ENCODE measurements at regions not wholly inside any gene's neighbourhood (a gene's known extent, or its start where the extent isn't known, plus 50 kb on each side); places are given as distances from the start of the nearest gene placed in this dataset.
A peak's percentile ranks its signal among the peaks of the same experiment; 100 is the strongest.

DNA sequence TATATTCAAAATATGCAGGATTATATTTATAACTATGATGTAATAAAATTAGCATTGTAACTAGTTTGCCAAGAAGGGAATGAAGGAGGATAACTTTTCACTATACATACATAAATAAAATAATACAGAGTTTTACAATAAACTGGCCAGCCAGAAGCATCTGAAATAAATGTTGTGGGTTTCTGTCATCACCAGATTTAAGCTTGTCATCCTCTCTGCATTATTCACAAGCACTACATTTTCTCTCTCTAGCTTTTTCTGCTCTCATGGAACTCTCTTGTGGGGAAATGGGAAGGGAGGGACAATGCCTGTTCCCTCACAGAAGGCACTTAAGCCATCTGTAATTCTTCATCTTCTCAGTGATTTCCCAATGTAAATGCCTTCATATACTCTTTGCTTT is 626.8 kb downstream of the SEMA5A start:
- H3K4me1 ChIP-seq = no peaks in the 10 kb centered on the region
- H3K9me3 ChIP-seq = peaks cover 0 to 8% of the 10 kb centered on the region in 2 donors
- no peak overlapping the region for H3K27ac ChIP-seq
- H3K27me3 ChIP-seq = no peaks in the 10 kb centered on the region
- intact Hi-C loops (cut with DNase I) = no loop called here
- ATAC-seq = no peak
- TF ChIP-seq CTCF (IDR thresholded peaks at IDR 0.05) = no peak
- H3K4me3 ChIP-seq = no peak overlapping the region
- H3K36me3 ChIP-seq = no peaks in the 10 kb centered on the region
- peak in 2 of 4 donors; percentile 22 to 49 for DNase-seq

DNA sequence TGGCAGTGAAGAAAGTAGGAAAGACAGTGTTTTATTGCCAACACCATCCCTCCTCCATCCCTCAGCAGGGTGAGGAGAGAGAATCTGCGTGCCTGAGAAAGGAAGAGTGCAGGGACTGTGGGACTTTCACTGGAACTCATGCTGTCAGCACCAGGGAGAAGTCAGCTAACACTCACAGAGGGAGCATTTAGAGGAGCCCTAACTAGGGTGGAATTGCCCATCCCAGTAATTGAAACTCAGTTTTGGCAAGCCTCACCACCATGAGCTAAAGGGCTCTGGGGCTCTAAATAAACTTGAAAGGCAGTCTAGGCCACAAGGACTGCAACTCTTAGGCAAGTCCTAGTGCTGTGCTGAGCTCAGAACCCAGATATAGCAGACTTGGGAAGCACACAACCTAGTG is 622.3 kb downstream of the SEMA5A start:
- H3K36me3 ChIP-seq = no peaks in the 10 kb centered on the region
- H3K27me3 ChIP-seq = no peaks in the 10 kb centered on the region
- DNase-seq = peak in 2 of 4 donors; percentile 12 to 38
- no peaks in the 10 kb centered on the region for H3K4me1 ChIP-seq
- TF ChIP-seq CTCF (IDR thresholded peaks at IDR 0.05) = no peak
- no peak overlapping the region for H3K27ac ChIP-seq
- no peak overlapping the region for H3K4me3 ChIP-seq
- H3K9me3 ChIP-seq = peaks cover 0 to 8% of the 10 kb centered on the region in 2 donors
- no peak for ATAC-seq
- intact Hi-C loops (cut with DNase I) = no loop called here

GRCh38 chr5:8924054-8924793 is 621.7 kb downstream of the SEMA5A start:
- Histone ChIP-seq H3K4me3 (no peak overlapping the region), H3K4me1 (no peaks in the 10 kb centered on the region), H3K27ac (no peak overlapping the region), H3K9me3 (peaks cover 0 to 8% of the 10 kb centered on the region in 2 donors), H3K36me3 (no peaks in the 10 kb centered on the region), H3K27me3 (no peaks in the 10 kb centered on the region)
- ATAC-seq = no peak
- TF ChIP-seq CTCF (IDR thresholded peaks at IDR 0.05) = no peak
- DNase-seq = no peak
- intact Hi-C loops (cut with DNase I) = no loop called here

- no peaks in the 10 kb centered on the region for H3K36me3 ChIP-seq
- no peak overlapping the region for H3K4me3 ChIP-seq
- H3K9me3 ChIP-seq = peaks cover 0 to 1% of the 10 kb centered on the region in 2 donors
- DNase-seq = no peak
- H3K4me1 ChIP-seq = no peaks in the 10 kb centered on the region
- no peak for TF ChIP-seq CTCF (IDR thresholded peaks at IDR 0.05)
- intact Hi-C loops (cut with DNase I) = no loop called here
- no peaks in the 10 kb centered on the region for H3K27me3 ChIP-seq
- H3K27ac ChIP-seq = no peak overlapping the region
- ATAC-seq = no peak
These were observed 615.9 kb downstream of the SEMA5A start for GRCh38 chr5:8930021-8930420.

DNA sequence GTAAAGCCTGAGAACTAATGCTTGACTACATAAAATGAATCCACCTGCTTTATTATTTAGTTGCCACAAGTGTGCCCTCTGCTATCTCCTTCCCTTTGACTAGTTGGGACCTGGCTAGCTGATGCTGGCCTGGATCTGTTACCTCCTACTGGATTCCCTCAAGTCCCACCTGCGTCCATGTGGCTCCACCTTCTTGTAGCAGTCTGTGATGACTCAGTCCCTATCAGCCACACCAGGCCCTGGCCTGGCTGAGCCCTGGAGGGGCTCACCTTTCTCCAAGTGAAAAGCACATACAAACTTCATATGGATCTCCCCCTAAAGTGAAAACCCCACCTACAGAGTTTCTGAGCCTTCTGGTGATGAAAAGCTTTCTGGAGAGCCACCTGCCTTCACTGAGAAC is 611.4 kb downstream of the SEMA5A start:
- H3K9me3 ChIP-seq = peaks cover 0 to 9% of the 10 kb centered on the region in 2 donors
- no peaks in the 10 kb centered on the region for H3K36me3 ChIP-seq
- no peak for DNase-seq
- H3K27ac ChIP-seq = no peak overlapping the region
- no peak overlapping the region for H3K4me3 ChIP-seq
- no peaks in the 10 kb centered on the region for H3K4me1 ChIP-seq
- TF ChIP-seq CTCF (IDR thresholded peaks at IDR 0.05) = no peak
- intact Hi-C loops (cut with DNase I) = no loop called here
- ATAC-seq = no peak
- no peaks in the 10 kb centered on the region for H3K27me3 ChIP-seq

All from left lung (tissue), 4 donors.